GM06990 (cell line): ENCODE measurements at regions not wholly inside any gene's neighbourhood (a gene's known extent, or its start where the extent isn't known, plus 50 kb on each side); places are given as distances from the start of the nearest gene placed in this dataset.
"Not testable (repeated sequence)": the region's sequence is repeated elsewhere in the genome, so short reads cannot be mapped to it uniquely, and the experiment has no call there.

ENCODE experiments used
- DNase-seq: peaks from one replicate; pipeline ENCODE4 v3.0.0-alpha.2; 2011; ENCODE audit not compliant: insufficient read length; ENCODE audit errors: extremely low read depth
- H3K27me3 ChIP-seq: replicated peaks from 2 replicates; pipeline ENCODE4 v1.6.0; 2011; ENCODE audit warnings: low read length; ENCODE audit not compliant: control insufficient read depth, insufficient read depth
- H3K36me3 ChIP-seq: 2 replicates; pipeline ENCODE4 v1.5.1; 2011; ENCODE audit warnings: low read length; ENCODE audit not compliant: control insufficient read depth, insufficient read depth
- H3K4me3 ChIP-seq: replicated peaks from 2 replicates; pipeline ENCODE4 v1.5.1; 2011; ENCODE audit warnings: low read depth, mild to moderate bottlenecking, control low read depth, low read length
- TF ChIP-seq, protein P1 (sequence below): IDR thresholded peaks from 2 replicates; pipeline ENCODE4 v1.5.1; 2011; ENCODE audit warnings: low read length, control low read depth, mild to moderate bottlenecking, inconsistent platforms; ENCODE audit not compliant: insufficient read depth, poor library complexity, severe bottlenecking

GRCh38 chr3:174465177-174465576 lies 394.0 kb upstream of the NAALADL2 start:
- no peaks in the 10 kb centered on the region for H3K36me3 ChIP-seq
- no peak for DNase-seq
- no peaks in the 10 kb centered on the region for H3K27me3 ChIP-seq
- no peak overlapping the region for H3K4me3 ChIP-seq
- TF ChIP-seq, protein P1, sequence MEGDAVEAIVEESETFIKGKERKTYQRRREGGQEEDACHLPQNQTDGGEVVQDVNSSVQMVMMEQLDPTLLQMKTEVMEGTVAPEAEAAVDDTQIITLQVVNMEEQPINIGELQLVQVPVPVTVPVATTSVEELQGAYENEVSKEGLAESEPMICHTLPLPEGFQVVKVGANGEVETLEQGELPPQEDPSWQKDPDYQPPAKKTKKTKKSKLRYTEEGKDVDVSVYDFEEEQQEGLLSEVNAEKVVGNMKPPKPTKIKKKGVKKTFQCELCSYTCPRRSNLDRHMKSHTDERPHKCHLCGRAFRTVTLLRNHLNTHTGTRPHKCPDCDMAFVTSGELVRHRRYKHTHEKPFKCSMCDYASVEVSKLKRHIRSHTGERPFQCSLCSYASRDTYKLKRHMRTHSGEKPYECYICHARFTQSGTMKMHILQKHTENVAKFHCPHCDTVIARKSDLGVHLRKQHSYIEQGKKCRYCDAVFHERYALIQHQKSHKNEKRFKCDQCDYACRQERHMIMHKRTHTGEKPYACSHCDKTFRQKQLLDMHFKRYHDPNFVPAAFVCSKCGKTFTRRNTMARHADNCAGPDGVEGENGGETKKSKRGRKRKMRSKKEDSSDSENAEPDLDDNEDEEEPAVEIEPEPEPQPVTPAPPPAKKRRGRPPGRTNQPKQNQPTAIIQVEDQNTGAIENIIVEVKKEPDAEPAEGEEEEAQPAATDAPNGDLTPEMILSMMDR: no peak

DNA sequence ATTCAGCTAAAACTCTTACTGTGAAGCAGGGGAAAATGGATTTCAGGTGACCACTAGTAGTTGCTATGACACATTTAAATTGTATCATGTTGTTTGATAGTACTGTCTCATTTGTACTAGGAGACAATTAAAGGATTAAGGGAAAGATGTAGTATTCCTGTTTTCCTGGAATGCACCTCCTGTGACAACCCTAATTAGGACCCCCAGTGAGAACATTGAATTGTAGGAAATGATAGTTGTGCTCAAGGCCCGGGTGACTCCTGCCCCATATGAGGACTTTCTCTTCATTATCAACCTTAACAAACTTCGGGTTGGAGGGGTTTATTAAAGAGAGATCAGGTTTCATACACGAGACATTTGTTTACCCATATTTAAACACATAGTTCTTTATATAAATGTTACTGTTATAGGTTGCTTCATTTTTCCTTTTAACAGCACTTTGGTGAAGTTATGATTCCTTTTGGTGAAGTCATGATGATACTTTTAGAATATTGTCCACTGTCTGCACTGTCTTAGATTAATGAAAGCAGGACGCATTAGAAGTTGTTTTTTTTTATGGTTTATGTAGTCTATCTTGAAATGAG lies 392.6 kb upstream of the NAALADL2 start:
- TF ChIP-seq, protein P1: no peak
- no peaks in the 10 kb centered on the region for H3K27me3 ChIP-seq
- DNase-seq: no peak
- H3K4me3 ChIP-seq: no peak overlapping the region
- no peaks in the 10 kb centered on the region for H3K36me3 ChIP-seq

- H3K4me3 ChIP-seq: no peak overlapping the region
- TF ChIP-seq, protein P1: no peak
- no peak for DNase-seq
- H3K27me3 ChIP-seq: no peaks in the 10 kb centered on the region
- no peaks in the 10 kb centered on the region for H3K36me3 ChIP-seq
Measured at GRCh38 chr3:174477491-174477890, 381.6 kb upstream of the NAALADL2 start.

DNA sequence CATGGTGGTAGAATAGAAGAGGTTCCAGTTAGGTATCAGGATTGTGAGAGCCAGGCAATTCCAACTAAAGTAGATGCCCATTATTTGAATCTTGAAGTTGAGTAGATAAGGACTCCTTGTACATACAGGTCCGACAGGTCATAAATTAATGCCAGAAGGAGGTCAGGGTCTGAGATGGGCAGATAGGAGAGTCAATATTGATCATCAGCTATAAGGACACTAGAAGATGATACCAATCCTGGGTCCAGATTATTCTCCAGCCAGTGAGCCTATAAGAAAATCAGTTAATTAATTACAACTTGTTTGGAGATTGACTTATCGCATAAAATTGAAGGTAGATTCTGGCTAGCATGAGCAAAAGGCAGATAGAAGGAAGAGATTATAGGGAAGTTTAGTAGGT lies 378.4 kb upstream of the NAALADL2 start:
- TF ChIP-seq, protein P1: no peak
- no peaks in the 10 kb centered on the region for H3K27me3 ChIP-seq
- no peaks in the 10 kb centered on the region for H3K36me3 ChIP-seq
- DNase-seq: no peak
- no peak overlapping the region for H3K4me3 ChIP-seq

DNA sequence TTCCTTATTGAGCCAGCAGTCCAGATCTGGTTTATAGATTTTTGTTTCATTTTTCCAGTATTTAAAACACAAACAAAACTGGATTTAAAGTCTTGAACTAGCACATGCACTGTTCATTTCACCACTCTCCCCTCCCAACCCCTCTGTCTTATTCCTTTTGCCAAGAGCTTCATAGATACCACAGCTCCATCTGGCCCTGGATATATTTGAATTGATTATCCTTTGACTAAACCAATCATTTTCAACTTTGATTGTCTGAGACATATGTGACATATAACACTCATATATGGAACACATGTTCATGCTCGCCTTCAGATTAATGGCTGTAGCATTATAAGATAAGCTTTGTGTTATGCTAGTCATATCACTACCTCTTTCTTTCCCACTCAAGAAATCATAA lies 376.6 kb upstream of the NAALADL2 start:
- Histone ChIP-seq H3K36me3 (no peaks in the 10 kb centered on the region), H3K4me3 (no peak overlapping the region), H3K27me3 (no peaks in the 10 kb centered on the region)
- no peak for DNase-seq
- TF ChIP-seq, protein P1: no peak

DNA sequence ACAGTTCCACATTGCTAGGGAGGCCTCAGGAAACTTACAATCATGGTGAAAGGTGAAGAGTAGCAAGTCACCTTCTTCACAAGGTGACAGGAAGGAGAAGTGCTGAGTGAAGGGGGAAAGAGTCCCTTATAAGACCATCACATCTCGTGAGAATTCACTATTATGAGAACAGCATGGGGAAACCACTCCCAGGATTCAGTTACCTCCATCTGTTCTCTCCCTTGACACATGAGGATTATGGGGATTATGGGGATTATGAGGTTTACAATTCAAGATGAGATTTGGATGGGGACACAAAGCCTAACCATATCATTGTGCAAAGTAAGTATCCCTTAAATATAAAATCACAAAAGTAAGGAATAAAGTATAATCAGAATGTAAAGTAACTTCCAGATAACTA lies 375.9 kb upstream of the NAALADL2 start:
- Histone ChIP-seq H3K4me3 (no peak overlapping the region), H3K36me3 (no peaks in the 10 kb centered on the region), H3K27me3 (no peaks in the 10 kb centered on the region)
- TF ChIP-seq, protein P1: no peak
- no peak for DNase-seq

- H3K36me3 ChIP-seq, H3K27me3 ChIP-seq, H3K4me3 ChIP-seq, DNase-seq: not testable (repeated sequence)
Measured at GRCh38 chr3:174483856-174484255, 375.3 kb upstream of the NAALADL2 start.
